Liver (tissue), 8 donors: ENCODE measurements at regions not wholly inside any gene's neighbourhood (a gene's known extent, or its start where the extent isn't known, plus 50 kb on each side); places are given as distances from the start of the nearest gene placed in this dataset.

Experiments used
- DNase-seq: peaks from one replicate; pipeline ENCODE4 v3.0.0-alpha.2; 2017; ENCODE audit warnings: low spot score
- H3K27ac ChIP-seq, 2 donors: one replicate each; pipeline ENCODE4 v1.7.0; 2013; ENCODE audit warnings: inconsistent platforms in 2 of 2, low read length in 2 of 2, control low read depth in 1 of 2, low read depth in 1 of 2, mild to moderate bottlenecking in 1 of 2
- H3K27me3 ChIP-seq, 4 donors: one replicate each; pipeline versions ENCODE4 v1.6.1 to v1.7.0; 2013; ENCODE audit warnings: low read length in 3 of 4, inconsistent platforms in 1 of 4, mild to moderate bottlenecking in 1 of 4, moderate library complexity in 1 of 4; ENCODE audit not compliant: control insufficient read depth in 4 of 4, insufficient read depth in 4 of 4
- H3K36me3 ChIP-seq, 4 donors: one replicate each; pipeline versions ENCODE4 v1.6.1 to v1.7.0; 2013; ENCODE audit warnings: low read length in 3 of 4, mild to moderate bottlenecking in 3 of 4, low read depth in 1 of 4, moderate library complexity in 1 of 4; ENCODE audit not compliant: control insufficient read depth in 4 of 4, insufficient read depth in 3 of 4
- H3K4me1 ChIP-seq, 4 donors: one replicate each; pipeline versions ENCODE4 v1.6.1 to v1.7.0; 2013; ENCODE audit warnings: low read length in 3 of 4, mild to moderate bottlenecking in 3 of 4, moderate library complexity in 1 of 4; ENCODE audit not compliant: control insufficient read depth in 4 of 4, insufficient read depth in 4 of 4
- H3K4me3 ChIP-seq, 3 donors: one replicate each; pipeline versions ENCODE4 v1.6.1 to v1.7.0; 2013; ENCODE audit warnings: low read length in 3 of 3, control low read depth in 1 of 3, low read depth in 1 of 3, mild to moderate bottlenecking in 1 of 3
- H3K9ac ChIP-seq, 2 donors: one replicate each; pipeline ENCODE4 v1.7.0; 2013; ENCODE audit warnings: low read length in 2 of 2, mild to moderate bottlenecking in 2 of 2, moderate library complexity in 2 of 2, control low read depth in 1 of 2, low read depth in 1 of 2
- H3K9me3 ChIP-seq, 4 donors: one replicate each; pipeline versions ENCODE4 v1.6.1 to v1.7.0; 2013; ENCODE audit warnings: low read length in 3 of 4; ENCODE audit not compliant: control insufficient read depth in 4 of 4
- EGR1 ChIP-seq, 2 donors: IDR thresholded peaks; 2 replicates each; pipeline ENCODE4 v1.6.1; 2016 to 2018; ENCODE audit warnings: antibody characterized with exemption in 2 of 2, low read depth in 2 of 2
- FOXA1 ChIP-seq: IDR thresholded peaks from 2 replicates; pipeline ENCODE4 v1.6.1; 2016; ENCODE audit warnings: antibody characterized with exemption
- FOXA2 ChIP-seq: IDR thresholded peaks from 2 replicates; pipeline ENCODE4 v1.6.1; 2016; ENCODE audit warnings: antibody characterized with exemption
- GABPA ChIP-seq, 2 donors: IDR thresholded peaks in 1 of 2; conservative IDR thresholded peaks in 1 of 2; 2 replicates each; pipeline ENCODE4 v1.6.1; 2016; ENCODE audit warnings: antibody characterized with exemption in 2 of 2, mild to moderate bottlenecking in 1 of 2, moderate library complexity in 1 of 2
- HNF4A ChIP-seq, 2 donors: conservative IDR thresholded peaks; 2 replicates each; pipeline ENCODE4 v1.6.1; 2016; ENCODE audit warnings: antibody characterized with exemption in 2 of 2, mild to moderate bottlenecking in 2 of 2
- HNF4G ChIP-seq: IDR thresholded peaks from 2 replicates; pipeline ENCODE4 v1.6.1; 2016; ENCODE audit warnings: antibody characterized with exemption
- JUND ChIP-seq, 2 donors: IDR thresholded peaks; 2 replicates each; pipeline ENCODE4 v1.6.1; 2016; ENCODE audit warnings: antibody characterized with exemption in 2 of 2
- NR2F2 ChIP-seq: IDR thresholded peaks from 2 replicates; pipeline ENCODE4 v1.6.1; 2016; ENCODE audit warnings: antibody characterized with exemption
- RAD21 ChIP-seq, 2 donors: IDR thresholded peaks; 2 replicates each; pipeline ENCODE4 v1.6.1; 2016; ENCODE audit warnings: antibody characterized with exemption in 2 of 2, mild to moderate bottlenecking in 2 of 2
- RXRA ChIP-seq, 2 donors: IDR thresholded peaks; 2 replicates each; pipeline ENCODE4 v1.6.1; 2017 to 2018; ENCODE audit warnings: antibody characterized with exemption in 2 of 2, mild to moderate bottlenecking in 1 of 2
- SP1 ChIP-seq: IDR thresholded peaks from 2 replicates; pipeline ENCODE4 v1.6.1; 2018; ENCODE audit warnings: antibody characterized with exemption, mild to moderate bottlenecking
- TAF1 ChIP-seq: conservative IDR thresholded peaks from 2 replicates; pipeline ENCODE4 v1.6.1; 2016; ENCODE audit warnings: antibody characterized with exemption, mild to moderate bottlenecking
- YY1 ChIP-seq: IDR thresholded peaks from 2 replicates; pipeline ENCODE4 v1.6.1; 2016; ENCODE audit warnings: antibody characterized with exemption, mild to moderate bottlenecking
- WGBS: extraction: QIAGEN DNeasy Blood & Tissue Kit; methylation state at CpG from one replicate; pipeline ENCODE4 v1.1.7; 2013; 5-methylcytosine and 5-hydroxymethylcytosine counted together
- TF ChIP-seq, protein P1 (sequence below): IDR thresholded peaks from 2 replicates; pipeline ENCODE4 v1.6.1; 2016; ENCODE audit warnings: antibody characterized with exemption, mild to moderate bottlenecking
- TF ChIP-seq, protein P2 (sequence below): IDR thresholded peaks from 2 replicates; pipeline ENCODE4 v1.6.1; 2016; ENCODE audit warnings: antibody characterized with exemption
- TF ChIP-seq, protein P3 (sequence below): fragments of 150-350 bp; IDR thresholded peaks from 2 replicates; pipeline ENCODE4 v1.5.1; 2017; ENCODE audit warnings: improper control_type of control experiment, low read depth, low read length; ENCODE audit not compliant: missing input control
- TF ChIP-seq, protein P4 (sequence below): IDR thresholded peaks from 2 replicates; pipeline ENCODE4 v1.6.1; 2016; ENCODE audit warnings: antibody characterized with exemption
- TF ChIP-seq, protein P5 (sequence below): IDR thresholded peaks from 2 replicates; pipeline ENCODE4 v1.6.1; 2016; ENCODE audit warnings: antibody characterized with exemption
- donor health status: healthy.
- donor health status: healthy.
- donor health status: healthy.
- donor health status: healthy.
- donor health status: healthy.

DNA sequence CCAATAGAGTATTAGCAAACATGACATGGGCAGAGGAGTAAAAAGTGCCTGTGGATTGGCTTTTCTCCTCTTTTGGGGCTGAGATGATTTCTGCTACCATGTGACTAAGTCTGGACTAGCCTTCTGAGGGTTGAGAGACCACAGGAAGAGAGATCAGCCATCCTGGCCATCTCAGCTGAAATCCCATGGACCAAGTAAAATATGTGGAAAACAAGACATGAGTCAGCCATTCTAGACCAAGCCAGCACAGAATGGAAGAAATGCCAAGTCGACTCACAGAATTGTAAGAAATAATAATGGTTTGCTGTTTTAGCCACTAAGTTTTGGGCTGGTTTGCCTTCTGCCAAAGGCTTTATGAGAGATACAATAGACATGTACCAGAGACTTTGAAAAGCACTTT lies 377.8 kb downstream of the CHSY3 start (continued):
- TF ChIP-seq, protein P1, sequence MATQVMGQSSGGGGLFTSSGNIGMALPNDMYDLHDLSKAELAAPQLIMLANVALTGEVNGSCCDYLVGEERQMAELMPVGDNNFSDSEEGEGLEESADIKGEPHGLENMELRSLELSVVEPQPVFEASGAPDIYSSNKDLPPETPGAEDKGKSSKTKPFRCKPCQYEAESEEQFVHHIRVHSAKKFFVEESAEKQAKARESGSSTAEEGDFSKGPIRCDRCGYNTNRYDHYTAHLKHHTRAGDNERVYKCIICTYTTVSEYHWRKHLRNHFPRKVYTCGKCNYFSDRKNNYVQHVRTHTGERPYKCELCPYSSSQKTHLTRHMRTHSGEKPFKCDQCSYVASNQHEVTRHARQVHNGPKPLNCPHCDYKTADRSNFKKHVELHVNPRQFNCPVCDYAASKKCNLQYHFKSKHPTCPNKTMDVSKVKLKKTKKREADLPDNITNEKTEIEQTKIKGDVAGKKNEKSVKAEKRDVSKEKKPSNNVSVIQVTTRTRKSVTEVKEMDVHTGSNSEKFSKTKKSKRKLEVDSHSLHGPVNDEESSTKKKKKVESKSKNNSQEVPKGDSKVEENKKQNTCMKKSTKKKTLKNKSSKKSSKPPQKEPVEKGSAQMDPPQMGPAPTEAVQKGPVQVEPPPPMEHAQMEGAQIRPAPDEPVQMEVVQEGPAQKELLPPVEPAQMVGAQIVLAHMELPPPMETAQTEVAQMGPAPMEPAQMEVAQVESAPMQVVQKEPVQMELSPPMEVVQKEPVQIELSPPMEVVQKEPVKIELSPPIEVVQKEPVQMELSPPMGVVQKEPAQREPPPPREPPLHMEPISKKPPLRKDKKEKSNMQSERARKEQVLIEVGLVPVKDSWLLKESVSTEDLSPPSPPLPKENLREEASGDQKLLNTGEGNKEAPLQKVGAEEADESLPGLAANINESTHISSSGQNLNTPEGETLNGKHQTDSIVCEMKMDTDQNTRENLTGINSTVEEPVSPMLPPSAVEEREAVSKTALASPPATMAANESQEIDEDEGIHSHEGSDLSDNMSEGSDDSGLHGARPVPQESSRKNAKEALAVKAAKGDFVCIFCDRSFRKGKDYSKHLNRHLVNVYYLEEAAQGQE, result no peak
- TF ChIP-seq JUND (IDR thresholded peaks at IDR 0.05) (no peak), RAD21 (IDR thresholded peaks at IDR 0.05) (no peak), FOXA1 (no peak), SP1 (no peak)
- TF ChIP-seq, protein P2, sequence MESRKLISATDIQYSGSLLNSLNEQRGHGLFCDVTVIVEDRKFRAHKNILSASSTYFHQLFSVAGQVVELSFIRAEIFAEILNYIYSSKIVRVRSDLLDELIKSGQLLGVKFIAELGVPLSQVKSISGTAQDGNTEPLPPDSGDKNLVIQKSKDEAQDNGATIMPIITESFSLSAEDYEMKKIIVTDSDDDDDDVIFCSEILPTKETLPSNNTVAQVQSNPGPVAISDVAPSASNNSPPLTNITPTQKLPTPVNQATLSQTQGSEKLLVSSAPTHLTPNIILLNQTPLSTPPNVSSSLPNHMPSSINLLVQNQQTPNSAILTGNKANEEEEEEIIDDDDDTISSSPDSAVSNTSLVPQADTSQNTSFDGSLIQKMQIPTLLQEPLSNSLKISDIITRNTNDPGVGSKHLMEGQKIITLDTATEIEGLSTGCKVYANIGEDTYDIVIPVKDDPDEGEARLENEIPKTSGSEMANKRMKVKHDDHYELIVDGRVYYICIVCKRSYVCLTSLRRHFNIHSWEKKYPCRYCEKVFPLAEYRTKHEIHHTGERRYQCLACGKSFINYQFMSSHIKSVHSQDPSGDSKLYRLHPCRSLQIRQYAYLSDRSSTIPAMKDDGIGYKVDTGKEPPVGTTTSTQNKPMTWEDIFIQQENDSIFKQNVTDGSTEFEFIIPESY, result no peak

DNA sequence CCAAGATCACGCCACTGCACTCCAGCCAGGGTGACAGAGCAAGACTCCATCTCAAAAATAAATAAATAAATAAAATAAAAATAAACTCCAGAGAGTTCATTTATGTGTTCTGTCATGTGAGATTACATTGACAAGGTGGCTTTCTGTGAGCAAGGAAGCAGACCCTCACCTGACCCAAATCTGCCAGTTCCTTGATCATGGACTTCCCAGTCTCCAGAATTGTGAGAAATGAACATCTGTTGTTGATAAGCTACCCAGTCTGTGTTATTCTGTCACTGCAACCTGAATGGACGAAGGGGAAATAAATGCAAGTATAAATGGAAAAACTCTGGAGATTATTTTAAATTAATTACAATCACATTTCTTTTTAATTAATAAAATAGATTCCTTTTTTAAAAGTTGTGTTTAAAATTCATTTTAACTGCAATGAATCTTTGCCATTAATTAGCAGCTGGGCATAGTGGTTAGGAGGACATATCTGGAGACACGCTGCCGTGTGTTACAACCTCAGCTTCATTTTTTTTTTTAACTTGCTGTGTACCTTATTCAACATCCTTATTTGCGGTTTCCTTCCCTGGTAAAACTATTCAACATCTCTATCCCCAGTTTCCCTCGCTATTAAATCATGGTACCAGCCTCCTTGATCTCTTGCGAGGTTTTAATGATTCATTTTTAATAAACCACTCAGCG lies 376.4 kb downstream of the CHSY3 start:
- Histone ChIP-seq H3K36me3 (no peaks in the 10 kb centered on the region), H3K4me1 (no peaks in the 10 kb centered on the region), H3K9me3 (no peaks in the 10 kb centered on the region), H3K27me3 (no peaks in the 10 kb centered on the region), H3K4me3 (no peak overlapping the region), H3K9ac (no peak overlapping the region), H3K27ac (no peak overlapping the region)
- TF ChIP-seq, protein P3, sequence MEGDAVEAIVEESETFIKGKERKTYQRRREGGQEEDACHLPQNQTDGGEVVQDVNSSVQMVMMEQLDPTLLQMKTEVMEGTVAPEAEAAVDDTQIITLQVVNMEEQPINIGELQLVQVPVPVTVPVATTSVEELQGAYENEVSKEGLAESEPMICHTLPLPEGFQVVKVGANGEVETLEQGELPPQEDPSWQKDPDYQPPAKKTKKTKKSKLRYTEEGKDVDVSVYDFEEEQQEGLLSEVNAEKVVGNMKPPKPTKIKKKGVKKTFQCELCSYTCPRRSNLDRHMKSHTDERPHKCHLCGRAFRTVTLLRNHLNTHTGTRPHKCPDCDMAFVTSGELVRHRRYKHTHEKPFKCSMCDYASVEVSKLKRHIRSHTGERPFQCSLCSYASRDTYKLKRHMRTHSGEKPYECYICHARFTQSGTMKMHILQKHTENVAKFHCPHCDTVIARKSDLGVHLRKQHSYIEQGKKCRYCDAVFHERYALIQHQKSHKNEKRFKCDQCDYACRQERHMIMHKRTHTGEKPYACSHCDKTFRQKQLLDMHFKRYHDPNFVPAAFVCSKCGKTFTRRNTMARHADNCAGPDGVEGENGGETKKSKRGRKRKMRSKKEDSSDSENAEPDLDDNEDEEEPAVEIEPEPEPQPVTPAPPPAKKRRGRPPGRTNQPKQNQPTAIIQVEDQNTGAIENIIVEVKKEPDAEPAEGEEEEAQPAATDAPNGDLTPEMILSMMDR, result no peak
- TF ChIP-seq, protein P4, sequence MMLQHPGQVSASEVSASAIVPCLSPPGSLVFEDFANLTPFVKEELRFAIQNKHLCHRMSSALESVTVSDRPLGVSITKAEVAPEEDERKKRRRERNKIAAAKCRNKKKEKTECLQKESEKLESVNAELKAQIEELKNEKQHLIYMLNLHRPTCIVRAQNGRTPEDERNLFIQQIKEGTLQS, result no peak
- TF ChIP-seq, protein P5, sequence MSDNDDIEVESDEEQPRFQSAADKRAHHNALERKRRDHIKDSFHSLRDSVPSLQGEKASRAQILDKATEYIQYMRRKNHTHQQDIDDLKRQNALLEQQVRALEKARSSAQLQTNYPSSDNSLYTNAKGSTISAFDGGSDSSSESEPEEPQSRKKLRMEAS, result no peak
- TF ChIP-seq SP1 (no peak), FOXA2 (no peak), YY1 (no peak), JUND (IDR thresholded peaks at IDR 0.05) (no peak), TAF1 (no peak), NR2F2 (no peak), EGR1 (IDR thresholded peaks at IDR 0.05; ENCODE audit: low read depth in 2 of 2) (no peak), RXRA (IDR thresholded peaks at IDR 0.05) (no peak), HNF4G (no peak), FOXA1 (no peak), HNF4A (conservative IDR thresholded peaks at IDR 0.05) (no peak), GABPA (IDR thresholded peaks at IDR 0.05 in 1 of 2, conservative IDR thresholded peaks at IDR 0.05 in 1 of 2) (no peak), RAD21 (IDR thresholded peaks at IDR 0.05) (no peak)
- TF ChIP-seq, protein P1, result no peak
- TF ChIP-seq, protein P2, result no peak
- DNase-seq, result no peak
- WGBS, result 73% methylated on average over 8 of the region's 8 CpGs
